GM23338 (cell line): ENCODE measurements at regions not wholly inside any gene's neighbourhood (a gene's known extent, or its start where the extent isn't known, plus 50 kb on each side); places are given as distances from the start of the nearest gene placed in this dataset.

Source experiments
- ATAC-seq: fragments of 200-7000 bp; cut with Tn5 transposase; 3 replicates; pipeline ENCODE4 v1.9.1; 2020
- DNase-seq: peaks from one replicate; pipeline ENCODE4 v3.0.0-alpha.2; 2015; ENCODE audit warnings: low spot score
- H2AFZ ChIP-seq: fragments of 200-600 bp; sonication (generic); 2 replicates; pipeline ENCODE4 v1.8.0; 2016; ENCODE audit warnings: antibody characterized with exemption, mild to moderate bottlenecking, moderate library complexity
- H3F3A ChIP-seq: fragments of 200-600 bp; sonication (generic); replicated peaks from 2 replicates; pipeline ENCODE4 v1.8.0; 2017; ENCODE audit warnings: antibody characterized with exemption, mixed run types, low read depth
- H3K27ac ChIP-seq: fragments of 200-600 bp; sonication (generic); 2 replicates; pipeline ENCODE4 v1.6.1; 2016; ENCODE audit warnings: low read depth
- H3K27me3 ChIP-seq: fragments of 200-600 bp; sonication (generic); 2 replicates; pipeline ENCODE4 v1.8.0; 2016; ENCODE audit warnings: mild to moderate bottlenecking, mixed run types, moderate library complexity; ENCODE audit not compliant: insufficient read depth
- H3K36me3 ChIP-seq: fragments of 200-600 bp; sonication (generic); 2 replicates; pipeline ENCODE4 v1.8.0; 2016; ENCODE audit warnings: mild to moderate bottlenecking; ENCODE audit not compliant: insufficient read depth
- H3K4me1 ChIP-seq: fragments of 200-600 bp; sonication (generic); 2 replicates; pipeline ENCODE4 v1.8.0; 2016; ENCODE audit warnings: mild to moderate bottlenecking, moderate library complexity; ENCODE audit not compliant: insufficient read depth
- H3K4me2 ChIP-seq: fragments of 200-600 bp; sonication (generic); 2 replicates; pipeline ENCODE4 v1.7.1; 2017; ENCODE audit warnings: mixed run types
- H3K4me3 ChIP-seq: fragments of 200-600 bp; sonication (generic); 2 replicates; pipeline ENCODE4 v1.6.1; 2016; ENCODE audit warnings: mixed run types
- H3K79me2 ChIP-seq: fragments of 200-600 bp; sonication (generic); replicated peaks from 2 replicates; pipeline ENCODE4 v1.8.0; 2017; ENCODE audit warnings: mild to moderate bottlenecking; ENCODE audit not compliant: insufficient read depth
- H3K9me2 ChIP-seq: fragments of 200-600 bp; sonication (generic); 2 replicates; pipeline ENCODE4 v1.8.0; 2017; ENCODE audit not compliant: insufficient read depth
- H4K20me1 ChIP-seq: fragments of 200-600 bp; sonication (generic); replicated peaks from 2 replicates; pipeline ENCODE4 v1.8.0; 2017; ENCODE audit warnings: mild to moderate bottlenecking; ENCODE audit not compliant: insufficient read depth
- H3K27ac Mint-ChIP-seq: 2 replicates; pipeline ENCODE4 v1.8.0; 2020; ENCODE audit warnings: inconsistent platforms, mild to moderate bottlenecking, moderate library complexity, mixed read lengths
- H3K27me3 Mint-ChIP-seq: 3 replicates; pipeline ENCODE4 v1.8.0; 2022; ENCODE audit warnings: low read depth, mild to moderate bottlenecking, moderate library complexity, mixed read lengths, inconsistent platforms; ENCODE audit not compliant: insufficient read depth, poor library complexity
- H3K36me3 Mint-ChIP-seq: 3 replicates; pipeline ENCODE4 v1.8.0; 2021; ENCODE audit warnings: low read depth, mild to moderate bottlenecking, inconsistent platforms, moderate library complexity, mixed read lengths
- H3K4me1 Mint-ChIP-seq: 3 replicates; pipeline ENCODE4 v1.8.0; 2020; ENCODE audit warnings: mild to moderate bottlenecking, inconsistent platforms, mixed read lengths
- H3K4me3 Mint-ChIP-seq: 3 replicates; pipeline ENCODE4 v1.8.0; 2021; ENCODE audit warnings: moderate library complexity, mild to moderate bottlenecking, inconsistent platforms, mixed read lengths
- H3K9me3 Mint-ChIP-seq: 3 replicates; pipeline ENCODE4 v1.8.0; 2020; ENCODE audit warnings: moderate library complexity, mild to moderate bottlenecking, inconsistent platforms, mixed read lengths
- CREB1 ChIP-seq: fragments of 250-450 bp; sonication (Bioruptor Pico); IDR thresholded peaks from 2 replicates; pipeline ENCODE4 v1.5.0; 2020; ENCODE audit warnings: low read depth, mild to moderate bottlenecking, moderate library complexity
- EZH2 ChIP-seq: fragments of 200-600 bp; sonication (generic); IDR thresholded peaks from one replicate; pipeline ENCODE4 v1.8.0; 2017; ENCODE audit warnings: antibody characterized with exemption, mild to moderate bottlenecking, low read depth; ENCODE audit not compliant: unreplicated experiment
- JUNB ChIP-seq: IDR thresholded peaks from one replicate; pipeline ENCODE4 v1.6.1; 2016; ENCODE audit warnings: antibody characterized with exemption; ENCODE audit not compliant: unreplicated experiment
- NANOG ChIP-seq: IDR thresholded peaks from 2 replicates; pipeline ENCODE4 v1.6.1; 2016; ENCODE audit warnings: antibody characterized with exemption, borderline replicate concordance
- POLR2AphosphoS5 ChIP-seq: IDR thresholded peaks from 2 replicates; pipeline ENCODE4 v1.6.1; 2016; ENCODE audit warnings: antibody characterized with exemption, low read depth
- REST ChIP-seq: IDR thresholded peaks from one replicate; pipeline ENCODE4 v1.6.1; 2018; ENCODE audit warnings: antibody characterized with exemption; ENCODE audit not compliant: unreplicated experiment
- STAT1 ChIP-seq: IDR thresholded peaks from one replicate; pipeline ENCODE4 v1.6.1; 2016; ENCODE audit warnings: antibody characterized with exemption; ENCODE audit not compliant: unreplicated experiment
- ZNF114 ChIP-seq: fragments of 250-450 bp; sonication (Bioruptor Pico); IDR thresholded peaks from 2 replicates; pipeline ENCODE4 v1.5.0; 2020; ENCODE audit warnings: mild to moderate bottlenecking, moderate library complexity
- ZNF331 ChIP-seq: fragments of 250-450 bp; sonication (Bioruptor Pico); IDR thresholded peaks from 2 replicates; pipeline ENCODE4 v1.5.0; 2020; ENCODE audit warnings: low read depth, mild to moderate bottlenecking, moderate library complexity
- ZNF462 ChIP-seq: fragments of 250-450 bp; sonication (Bioruptor Pico); IDR thresholded peaks from 2 replicates; pipeline ENCODE4 v1.5.0; 2020; ENCODE audit warnings: mild to moderate bottlenecking, moderate library complexity

- DNase-seq = peak; percentile 9
- H3K4me1 ChIP-seq = no peaks in the 10 kb centered on the region
- H4K20me1 ChIP-seq = no peaks in the 10 kb centered on the region
- peaks cover 12% of the 10 kb centered on the region; the same call in 1 of the 2 replicates for H3K9me2 ChIP-seq
- no peak for ATAC-seq
- Mint-ChIP-seq H3K27ac (no peak overlapping the region), H3K9me3 (peaks cover 10% of the 10 kb centered on the region; the same call in 2 of the 3 replicates), H3K4me1 (no peaks in the 10 kb centered on the region), H3K4me3 (no peak overlapping the region), H3K36me3 (no peaks in the 10 kb centered on the region), H3K27me3 (no peaks in the 10 kb centered on the region)
- H3K27me3 ChIP-seq = no peaks in the 10 kb centered on the region
- H3F3A ChIP-seq = no peaks in the 10 kb centered on the region
- TF ChIP-seq POLR2AphosphoS5 = no peak
- no peak for TF ChIP-seq JUNB
- H3K4me3 ChIP-seq = no peak overlapping the region
- no peaks in the 10 kb centered on the region for H3K36me3 ChIP-seq
- no peaks in the 10 kb centered on the region for H3K79me2 ChIP-seq
- no peak overlapping the region for H3K27ac ChIP-seq
- H3K4me2 ChIP-seq = no peak overlapping the region
- no peak overlapping the region for H2AFZ ChIP-seq
These were observed 672.1 kb upstream of the RIOK2 start for GRCh38 chr5:97854871-97855762.

DNA sequence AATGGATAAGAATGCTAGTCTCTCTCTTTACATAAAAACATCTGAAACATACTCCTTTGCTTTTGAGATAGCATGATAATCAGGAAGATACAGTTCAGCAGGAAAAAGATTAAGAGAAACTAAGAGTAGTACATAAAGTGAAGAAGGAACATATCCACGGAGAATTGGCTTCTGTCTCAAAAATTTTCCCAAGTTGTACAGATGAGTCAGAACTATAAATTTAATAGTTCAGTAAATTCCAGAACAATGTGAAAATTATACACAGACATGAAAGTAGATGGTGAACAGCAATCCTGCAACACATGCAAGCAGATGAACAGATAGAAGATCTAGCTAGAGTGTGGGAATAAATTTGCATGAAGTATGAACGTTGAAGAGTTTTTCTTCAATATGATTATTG, 691.4 kb upstream of the RIOK2 start:
- Mint-ChIP-seq H3K9me3 (no peaks in the 10 kb centered on the region; the same call in 2 of the 3 replicates), H3K4me3 (no peak overlapping the region), H3K27me3 (no peaks in the 10 kb centered on the region), H3K27ac (no peak overlapping the region), H3K36me3 (no peaks in the 10 kb centered on the region), H3K4me1 (no peaks in the 10 kb centered on the region)
- no peaks in the 10 kb centered on the region for H3K9me2 ChIP-seq
- H2AFZ ChIP-seq = no peak overlapping the region
- H3F3A ChIP-seq = no peaks in the 10 kb centered on the region
- no peaks in the 10 kb centered on the region for H3K79me2 ChIP-seq
- no peak overlapping the region for H3K4me2 ChIP-seq
- H4K20me1 ChIP-seq = no peaks in the 10 kb centered on the region
- no peaks in the 10 kb centered on the region for H3K4me1 ChIP-seq
- DNase-seq (no peak), ATAC-seq (no peak)
- H3K27me3 ChIP-seq = no peaks in the 10 kb centered on the region
- no peaks in the 10 kb centered on the region for H3K36me3 ChIP-seq
- H3K4me3 ChIP-seq = no peak overlapping the region
- no peak overlapping the region for H3K27ac ChIP-seq
- TF ChIP-seq ZNF114 (no peak), EZH2 (no peak), POLR2AphosphoS5 (no peak), ZNF462 (CRISPR knock-in tag) (no peak), ZNF331 (no peak), STAT1 (no peak), JUNB (no peak), CREB1 (CRISPR knock-in tag) (no peak), REST (no peak), NANOG (no peak)
